Esophagus muscularis mucosa (tissue), 4 donors: ENCODE measurements at regions not wholly inside any gene's neighbourhood (a gene's known extent, or its start where the extent isn't known, plus 50 kb on each side); places are given as distances from the start of the nearest gene placed in this dataset.
"Not testable (repeated sequence)": the region's sequence is repeated elsewhere in the genome, so short reads cannot be mapped to it uniquely, and the experiment has no call there.

Experiments used
- DNase-seq: peaks from one replicate; pipeline ENCODE4 v3.0.0-alpha.2; 2017; ENCODE audit errors: extremely low spot score
- H3K27ac ChIP-seq, 4 donors: fragments of 200-600 bp; sonication (generic); replicated peaks in 1 of 4; 1 replicate in 3 of 4; 2 replicates in 1 of 4; pipeline ENCODE4 v1.5.1; 2016 to 2019; ENCODE audit warnings: mild to moderate bottlenecking in 1 of 4
- H3K27me3 ChIP-seq, 4 donors: fragments of 200-600 bp; sonication (generic); one replicate each; pipeline versions ENCODE4 v1.5.1 to v1.6.0; 2016 to 2019
- H3K36me3 ChIP-seq, 4 donors: fragments of 200-600 bp; sonication (generic); one replicate each; pipeline ENCODE4 v1.5.1; 2016 to 2019
- H3K4me1 ChIP-seq, 4 donors: fragments of 200-600 bp; sonication (generic); one replicate each; pipeline ENCODE4 v1.5.1; 2016 to 2019
- H3K4me3 ChIP-seq, 4 donors: fragments of 200-600 bp; sonication (generic); 1 replicate in 2 of 4; 2 replicates in 2 of 4; pipeline ENCODE4 v1.5.1; 2016 to 2019; ENCODE audit warnings: mild to moderate bottlenecking in 4 of 4, moderate library complexity in 1 of 4
- H3K9me3 ChIP-seq, 4 donors: fragments of 200-600 bp; sonication (generic); 1 replicate in 3 of 4; 2 replicates in 1 of 4; pipeline ENCODE4 v1.5.1; 2016 to 2019
- CTCF ChIP-seq, 3 experiments: fragments of 200-600 bp in 2 of 3; fragments of 450-650 bp in 1 of 3; sonication (generic) in 2 of 3; IDR thresholded peaks; one replicate each; pipeline ENCODE4 v1.5.1; 2017 to 2019; ENCODE audit warnings: antibody characterized with exemption in 3 of 3, mild to moderate bottlenecking in 2 of 3, moderate library complexity in 1 of 3
- EP300 ChIP-seq: sonication (generic); formaldehyde crosslinking; IDR thresholded peaks from one replicate; pipeline ENCODE4 v1.6.1; 2017; ENCODE audit warnings: antibody characterized with exemption
- POLR2A ChIP-seq: fragments of 450-650 bp; IDR thresholded peaks from one replicate; pipeline ENCODE4 v1.6.1; 2017; ENCODE audit warnings: antibody characterized with exemption, moderate library complexity, mild to moderate bottlenecking, low read depth
- POLR2AphosphoS5 ChIP-seq, 2 donors: sonication (generic); formaldehyde crosslinking; IDR thresholded peaks; one replicate each; pipeline ENCODE4 v1.6.1; 2017; ENCODE audit warnings: antibody characterized with exemption in 2 of 2
- WGBS: methylation state at CpG from one replicate; pipeline ENCODE4 v1.1.5; 2018; 5-methylcytosine and 5-hydroxymethylcytosine counted together
- intact Hi-C: fragments of 100-400 bp; cut with DNase I; formaldehyde crosslinking; loops from one replicate; pipeline ENCODE4 v1.15.1; 2023

GRCh38 chr6:939526-940252 is 246.8 kb upstream of the EXOC2 start:
- Histone ChIP-seq H3K9me3 (peaks cover 0 to 9% (median 8%) of the 10 kb centered on the region in 4 donors), H3K4me1 (no peaks in the 10 kb centered on the region), H3K27me3 (no peaks in the 10 kb centered on the region), H3K27ac (no peak overlapping the region), H3K4me3 (no peak overlapping the region), H3K36me3 (no peaks in the 10 kb centered on the region)
- intact Hi-C loops, result no loop called here
- 84% methylated on average over 9 of the region's 12 CpGs for WGBS
- peak; percentile 55 for DNase-seq
- no peak for TF ChIP-seq POLR2AphosphoS5 (IDR thresholded peaks at IDR 0.05)

- TF ChIP-seq EP300, result no peak
- no peak for TF ChIP-seq CTCF (IDR thresholded peaks at IDR 0.05)
- no peak for TF ChIP-seq POLR2A
- no peak for TF ChIP-seq POLR2AphosphoS5 (IDR thresholded peaks at IDR 0.05)
- intact Hi-C loops, result no loop called here
- no peak overlapping the region for H3K4me3 ChIP-seq
- H3K27ac ChIP-seq, result no peak overlapping the region
- H3K27me3 ChIP-seq, result no peaks in the 10 kb centered on the region
- H3K36me3 ChIP-seq, result no peaks in the 10 kb centered on the region
- peaks cover 0 to 2% (median under 1%) of the 10 kb centered on the region in 4 donors for H3K9me3 ChIP-seq
- no peaks in the 10 kb centered on the region for H3K4me1 ChIP-seq
- 83% methylated on average over 7 of the region's 7 CpGs for WGBS
- DNase-seq, result peak; percentile 80
These were observed 246.0 kb upstream of the EXOC2 start for GRCh38 chr6:938916-939315.

GRCh38 chr6:938271-938905 is 245.4 kb upstream of the EXOC2 start:
- DNase-seq, result peak; percentile 80
- intact Hi-C loops, result no loop called here
- Histone ChIP-seq H3K9me3 (no peaks in the 10 kb centered on the region), H3K4me1 (no peaks in the 10 kb centered on the region), H3K27ac (no peak overlapping the region), H3K27me3 (no peaks in the 10 kb centered on the region), H3K36me3 (no peaks in the 10 kb centered on the region), H3K4me3 (no peak overlapping the region)
- no peak for TF ChIP-seq CTCF (IDR thresholded peaks at IDR 0.05)
- TF ChIP-seq POLR2AphosphoS5 (IDR thresholded peaks at IDR 0.05), result no peak
- TF ChIP-seq POLR2A, result no peak
- TF ChIP-seq EP300, result no peak
- WGBS, result 76% methylated on average over 16 of the region's 16 CpGs

- Histone ChIP-seq H3K36me3 (no peaks in the 10 kb centered on the region), H3K4me1 (no peaks in the 10 kb centered on the region), H3K9me3 (no peaks in the 10 kb centered on the region), H3K4me3 (no peak overlapping the region), H3K27me3 (no peaks in the 10 kb centered on the region), H3K27ac (no peak overlapping the region)
- intact Hi-C loops, result no loop called here
- no peak for TF ChIP-seq CTCF (IDR thresholded peaks at IDR 0.05)
- no peak for TF ChIP-seq EP300
- TF ChIP-seq POLR2A, result no peak
- no peak for TF ChIP-seq POLR2AphosphoS5 (IDR thresholded peaks at IDR 0.05)
- DNase-seq, result peak; percentile 88
- 74% methylated on average over 7 of the region's 8 CpGs for WGBS
These were observed 242.6 kb upstream of the EXOC2 start for GRCh38 chr6:935582-935981.

GRCh38 chr6:934686-935085 is 241.7 kb upstream of the EXOC2 start:
- TF ChIP-seq POLR2AphosphoS5 (IDR thresholded peaks at IDR 0.05), result no peak
- TF ChIP-seq CTCF (IDR thresholded peaks at IDR 0.05), result no peak
- no peak for TF ChIP-seq EP300
- TF ChIP-seq POLR2A, result no peak
- Histone ChIP-seq H3K27ac (no peak overlapping the region), H3K36me3 (no peaks in the 10 kb centered on the region), H3K4me3 (no peak overlapping the region), H3K4me1 (no peaks in the 10 kb centered on the region), H3K27me3 (no peaks in the 10 kb centered on the region), H3K9me3 (no peaks in the 10 kb centered on the region)
- WGBS, result 93% methylated on average over 3 of the region's 3 CpGs
- intact Hi-C loops, result no loop called here
- peak; percentile 53 for DNase-seq

- DNase-seq, H3K36me3 ChIP-seq, H3K27ac ChIP-seq, H3K9me3 ChIP-seq, H3K27me3 ChIP-seq, H3K4me1 ChIP-seq, H3K4me3 ChIP-seq, intact Hi-C loops: not testable (repeated sequence)
- WGBS, result 81% methylated on average over 4 of the region's 4 CpGs
These were observed 239.0 kb upstream of the EXOC2 start for GRCh38 chr6:931919-932318.
